WTC11 (cell line): ENCODE measurements at regions not wholly inside any gene's neighbourhood (a gene's known extent, or its start where the extent isn't known, plus 50 kb on each side); places are given as distances from the start of the nearest gene placed in this dataset.

ENCODE experiments used
- CREB1 ChIP-seq: sonication (generic); formaldehyde crosslinking; IDR thresholded peaks from 2 replicates; pipeline ENCODE4 v1.8.0; 2023; ENCODE audit warnings: mild to moderate bottlenecking, missing genetic modification reagents
- CREM ChIP-seq: sonication (generic); formaldehyde crosslinking; IDR thresholded peaks from 2 replicates; pipeline ENCODE4 v1.8.1; 2022; ENCODE audit warnings: mild to moderate bottlenecking, missing genetic modification reagents, moderate library complexity
- FOXK1 ChIP-seq: sonication (generic); formaldehyde crosslinking; IDR thresholded peaks from 2 replicates; pipeline ENCODE4 v1.8.0; 2022; ENCODE audit warnings: mild to moderate bottlenecking, moderate library complexity, missing genetic modification reagents
- GABPB1 ChIP-seq: sonication (generic); formaldehyde crosslinking; IDR thresholded peaks from 2 replicates; pipeline ENCODE4 v1.8.1; 2023; ENCODE audit warnings: mild to moderate bottlenecking, missing genetic modification reagents
- JUN ChIP-seq: sonication (generic); formaldehyde crosslinking; IDR thresholded peaks from 2 replicates; pipeline ENCODE4 v1.8.0; 2023; ENCODE audit warnings: mild to moderate bottlenecking, missing genetic modification reagents
- NR2C2 ChIP-seq: sonication (generic); formaldehyde crosslinking; IDR thresholded peaks from 2 replicates; pipeline ENCODE4 v1.8.0; 2022; ENCODE audit warnings: mild to moderate bottlenecking, missing genetic modification reagents
- SP1 ChIP-seq: sonication (generic); formaldehyde crosslinking; conservative IDR thresholded peaks from 2 replicates; pipeline ENCODE4 v1.8.1; 2022; ENCODE audit warnings: missing genetic modification reagents
- TF ChIP-seq, protein P1 (sequence below): sonication (generic); formaldehyde crosslinking; conservative IDR thresholded peaks from 2 replicates; pipeline ENCODE4 v1.8.1; 2022; ENCODE audit warnings: mild to moderate bottlenecking, missing genetic modification reagents
- TF ChIP-seq, protein P2 (sequence below): fragments of 200-600 bp; IDR thresholded peaks from 2 replicates; pipeline ENCODE4 v1.8.0; 2022; ENCODE audit warnings: antibody characterized with exemption
- TF ChIP-seq, protein P3 (sequence below): sonication (generic); formaldehyde crosslinking; IDR thresholded peaks from 2 replicates; pipeline ENCODE4 v1.8.1; 2023; ENCODE audit warnings: mild to moderate bottlenecking, missing genetic modification reagents
- TF ChIP-seq, protein P4 (sequence below): fragments of 250-450 bp; sonication (Bioruptor Pico); IDR thresholded peaks from 2 replicates; pipeline ENCODE4 v1.9.0; 2021; ENCODE audit warnings: mild to moderate bottlenecking, borderline replicate concordance
- TF ChIP-seq, protein P5 (sequence below): sonication (generic); formaldehyde crosslinking; IDR thresholded peaks from 2 replicates; pipeline ENCODE4 v1.8.1; 2023; ENCODE audit warnings: mild to moderate bottlenecking, missing genetic modification reagents, moderate library complexity
- TF ChIP-seq, protein P6 (sequence below): sonication (generic); formaldehyde crosslinking; IDR thresholded peaks from 2 replicates; pipeline ENCODE4 v1.8.0; 2022; ENCODE audit warnings: mild to moderate bottlenecking, missing genetic modification reagents
- TF ChIP-seq, protein P7 (sequence below): sonication (generic); formaldehyde crosslinking; IDR thresholded peaks from 2 replicates; pipeline ENCODE4 v1.8.1; 2022; ENCODE audit warnings: mild to moderate bottlenecking, moderate library complexity, missing genetic modification reagents

DNA sequence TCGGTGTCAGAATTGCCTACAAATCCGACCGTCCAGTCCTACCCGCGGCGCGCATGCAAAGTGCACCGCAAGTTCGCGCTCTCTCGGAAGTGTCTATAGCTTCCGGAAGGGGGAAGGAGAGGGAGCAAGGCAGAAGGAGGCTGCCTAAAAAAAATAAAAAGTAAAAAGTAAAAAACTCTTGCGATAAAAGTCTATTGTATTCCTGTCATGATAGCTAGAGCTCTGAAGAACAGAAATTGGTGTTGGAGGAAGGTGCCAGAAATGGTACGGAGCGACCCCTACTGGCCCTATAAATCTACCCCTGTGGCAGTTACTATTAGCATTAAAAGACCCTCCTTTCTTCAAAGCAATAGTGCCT lies 241.5 kb downstream of the KDM5D start:
- TF ChIP-seq, protein P1, sequence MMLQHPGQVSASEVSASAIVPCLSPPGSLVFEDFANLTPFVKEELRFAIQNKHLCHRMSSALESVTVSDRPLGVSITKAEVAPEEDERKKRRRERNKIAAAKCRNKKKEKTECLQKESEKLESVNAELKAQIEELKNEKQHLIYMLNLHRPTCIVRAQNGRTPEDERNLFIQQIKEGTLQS = no peak
- TF ChIP-seq, protein P2, sequence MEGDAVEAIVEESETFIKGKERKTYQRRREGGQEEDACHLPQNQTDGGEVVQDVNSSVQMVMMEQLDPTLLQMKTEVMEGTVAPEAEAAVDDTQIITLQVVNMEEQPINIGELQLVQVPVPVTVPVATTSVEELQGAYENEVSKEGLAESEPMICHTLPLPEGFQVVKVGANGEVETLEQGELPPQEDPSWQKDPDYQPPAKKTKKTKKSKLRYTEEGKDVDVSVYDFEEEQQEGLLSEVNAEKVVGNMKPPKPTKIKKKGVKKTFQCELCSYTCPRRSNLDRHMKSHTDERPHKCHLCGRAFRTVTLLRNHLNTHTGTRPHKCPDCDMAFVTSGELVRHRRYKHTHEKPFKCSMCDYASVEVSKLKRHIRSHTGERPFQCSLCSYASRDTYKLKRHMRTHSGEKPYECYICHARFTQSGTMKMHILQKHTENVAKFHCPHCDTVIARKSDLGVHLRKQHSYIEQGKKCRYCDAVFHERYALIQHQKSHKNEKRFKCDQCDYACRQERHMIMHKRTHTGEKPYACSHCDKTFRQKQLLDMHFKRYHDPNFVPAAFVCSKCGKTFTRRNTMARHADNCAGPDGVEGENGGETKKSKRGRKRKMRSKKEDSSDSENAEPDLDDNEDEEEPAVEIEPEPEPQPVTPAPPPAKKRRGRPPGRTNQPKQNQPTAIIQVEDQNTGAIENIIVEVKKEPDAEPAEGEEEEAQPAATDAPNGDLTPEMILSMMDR = no peak
- TF ChIP-seq, protein P3, sequence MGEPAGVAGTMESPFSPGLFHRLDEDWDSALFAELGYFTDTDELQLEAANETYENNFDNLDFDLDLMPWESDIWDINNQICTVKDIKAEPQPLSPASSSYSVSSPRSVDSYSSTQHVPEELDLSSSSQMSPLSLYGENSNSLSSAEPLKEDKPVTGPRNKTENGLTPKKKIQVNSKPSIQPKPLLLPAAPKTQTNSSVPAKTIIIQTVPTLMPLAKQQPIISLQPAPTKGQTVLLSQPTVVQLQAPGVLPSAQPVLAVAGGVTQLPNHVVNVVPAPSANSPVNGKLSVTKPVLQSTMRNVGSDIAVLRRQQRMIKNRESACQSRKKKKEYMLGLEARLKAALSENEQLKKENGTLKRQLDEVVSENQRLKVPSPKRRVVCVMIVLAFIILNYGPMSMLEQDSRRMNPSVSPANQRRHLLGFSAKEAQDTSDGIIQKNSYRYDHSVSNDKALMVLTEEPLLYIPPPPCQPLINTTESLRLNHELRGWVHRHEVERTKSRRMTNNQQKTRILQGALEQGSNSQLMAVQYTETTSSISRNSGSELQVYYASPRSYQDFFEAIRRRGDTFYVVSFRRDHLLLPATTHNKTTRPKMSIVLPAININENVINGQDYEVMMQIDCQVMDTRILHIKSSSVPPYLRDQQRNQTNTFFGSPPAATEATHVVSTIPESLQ (CRISPR knock-in tag) = no peak
- no peak for TF ChIP-seq CREB1 (CRISPR knock-in tag)
- TF ChIP-seq, protein P4, sequence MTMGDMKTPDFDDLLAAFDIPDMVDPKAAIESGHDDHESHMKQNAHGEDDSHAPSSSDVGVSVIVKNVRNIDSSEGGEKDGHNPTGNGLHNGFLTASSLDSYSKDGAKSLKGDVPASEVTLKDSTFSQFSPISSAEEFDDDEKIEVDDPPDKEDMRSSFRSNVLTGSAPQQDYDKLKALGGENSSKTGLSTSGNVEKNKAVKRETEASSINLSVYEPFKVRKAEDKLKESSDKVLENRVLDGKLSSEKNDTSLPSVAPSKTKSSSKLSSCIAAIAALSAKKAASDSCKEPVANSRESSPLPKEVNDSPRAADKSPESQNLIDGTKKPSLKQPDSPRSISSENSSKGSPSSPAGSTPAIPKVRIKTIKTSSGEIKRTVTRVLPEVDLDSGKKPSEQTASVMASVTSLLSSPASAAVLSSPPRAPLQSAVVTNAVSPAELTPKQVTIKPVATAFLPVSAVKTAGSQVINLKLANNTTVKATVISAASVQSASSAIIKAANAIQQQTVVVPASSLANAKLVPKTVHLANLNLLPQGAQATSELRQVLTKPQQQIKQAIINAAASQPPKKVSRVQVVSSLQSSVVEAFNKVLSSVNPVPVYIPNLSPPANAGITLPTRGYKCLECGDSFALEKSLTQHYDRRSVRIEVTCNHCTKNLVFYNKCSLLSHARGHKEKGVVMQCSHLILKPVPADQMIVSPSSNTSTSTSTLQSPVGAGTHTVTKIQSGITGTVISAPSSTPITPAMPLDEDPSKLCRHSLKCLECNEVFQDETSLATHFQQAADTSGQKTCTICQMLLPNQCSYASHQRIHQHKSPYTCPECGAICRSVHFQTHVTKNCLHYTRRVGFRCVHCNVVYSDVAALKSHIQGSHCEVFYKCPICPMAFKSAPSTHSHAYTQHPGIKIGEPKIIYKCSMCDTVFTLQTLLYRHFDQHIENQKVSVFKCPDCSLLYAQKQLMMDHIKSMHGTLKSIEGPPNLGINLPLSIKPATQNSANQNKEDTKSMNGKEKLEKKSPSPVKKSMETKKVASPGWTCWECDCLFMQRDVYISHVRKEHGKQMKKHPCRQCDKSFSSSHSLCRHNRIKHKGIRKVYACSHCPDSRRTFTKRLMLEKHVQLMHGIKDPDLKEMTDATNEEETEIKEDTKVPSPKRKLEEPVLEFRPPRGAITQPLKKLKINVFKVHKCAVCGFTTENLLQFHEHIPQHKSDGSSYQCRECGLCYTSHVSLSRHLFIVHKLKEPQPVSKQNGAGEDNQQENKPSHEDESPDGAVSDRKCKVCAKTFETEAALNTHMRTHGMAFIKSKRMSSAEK (CRISPR knock-in tag) = no peak
- TF ChIP-seq GABPB1 (CRISPR knock-in tag) = no peak
- TF ChIP-seq NR2C2 (CRISPR knock-in tag) = no peak
- TF ChIP-seq, protein P5, sequence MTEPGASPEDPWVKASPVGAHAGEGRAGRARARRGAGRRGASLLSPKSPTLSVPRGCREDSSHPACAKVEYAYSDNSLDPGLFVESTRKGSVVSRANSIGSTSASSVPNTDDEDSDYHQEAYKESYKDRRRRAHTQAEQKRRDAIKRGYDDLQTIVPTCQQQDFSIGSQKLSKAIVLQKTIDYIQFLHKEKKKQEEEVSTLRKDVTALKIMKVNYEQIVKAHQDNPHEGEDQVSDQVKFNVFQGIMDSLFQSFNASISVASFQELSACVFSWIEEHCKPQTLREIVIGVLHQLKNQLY (CRISPR knock-in tag) = no peak
- no peak for TF ChIP-seq CREM
- no peak for TF ChIP-seq JUN
- TF ChIP-seq, protein P6, sequence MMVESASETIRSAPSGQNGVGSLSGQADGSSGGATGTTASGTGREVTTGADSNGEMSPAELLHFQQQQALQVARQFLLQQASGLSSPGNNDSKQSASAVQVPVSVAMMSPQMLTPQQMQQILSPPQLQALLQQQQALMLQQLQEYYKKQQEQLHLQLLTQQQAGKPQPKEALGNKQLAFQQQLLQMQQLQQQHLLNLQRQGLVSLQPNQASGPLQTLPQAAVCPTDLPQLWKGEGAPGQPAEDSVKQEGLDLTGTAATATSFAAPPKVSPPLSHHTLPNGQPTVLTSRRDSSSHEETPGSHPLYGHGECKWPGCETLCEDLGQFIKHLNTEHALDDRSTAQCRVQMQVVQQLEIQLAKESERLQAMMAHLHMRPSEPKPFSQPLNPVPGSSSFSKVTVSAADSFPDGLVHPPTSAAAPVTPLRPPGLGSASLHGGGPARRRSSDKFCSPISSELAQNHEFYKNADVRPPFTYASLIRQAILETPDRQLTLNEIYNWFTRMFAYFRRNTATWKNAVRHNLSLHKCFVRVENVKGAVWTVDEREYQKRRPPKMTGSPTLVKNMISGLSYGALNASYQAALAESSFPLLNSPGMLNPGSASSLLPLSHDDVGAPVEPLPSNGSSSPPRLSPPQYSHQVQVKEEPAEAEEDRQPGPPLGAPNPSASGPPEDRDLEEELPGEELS (CRISPR knock-in tag) = no peak
- TF ChIP-seq SP1 (CRISPR knock-in tag) = no peak
- TF ChIP-seq, protein P7, sequence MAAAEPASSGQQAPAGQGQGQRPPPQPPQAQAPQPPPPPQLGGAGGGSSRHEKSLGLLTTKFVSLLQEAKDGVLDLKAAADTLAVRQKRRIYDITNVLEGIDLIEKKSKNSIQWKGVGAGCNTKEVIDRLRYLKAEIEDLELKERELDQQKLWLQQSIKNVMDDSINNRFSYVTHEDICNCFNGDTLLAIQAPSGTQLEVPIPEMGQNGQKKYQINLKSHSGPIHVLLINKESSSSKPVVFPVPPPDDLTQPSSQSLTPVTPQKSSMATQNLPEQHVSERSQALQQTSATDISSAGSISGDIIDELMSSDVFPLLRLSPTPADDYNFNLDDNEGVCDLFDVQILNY (CRISPR knock-in tag) = no peak
- TF ChIP-seq FOXK1 = no peak
